GM19238 (cell line): ENCODE measurements at regions not wholly inside any gene's neighbourhood (a gene's known extent, or its start where the extent isn't known, plus 50 kb on each side); places are given as distances from the start of the nearest gene placed in this dataset.

Experiments
- DNase-seq: peaks from one replicate; pipeline ENCODE4 v3.0.0; 2011; ENCODE audit warnings: low spot score; ENCODE audit not compliant: insufficient read length

DNA sequence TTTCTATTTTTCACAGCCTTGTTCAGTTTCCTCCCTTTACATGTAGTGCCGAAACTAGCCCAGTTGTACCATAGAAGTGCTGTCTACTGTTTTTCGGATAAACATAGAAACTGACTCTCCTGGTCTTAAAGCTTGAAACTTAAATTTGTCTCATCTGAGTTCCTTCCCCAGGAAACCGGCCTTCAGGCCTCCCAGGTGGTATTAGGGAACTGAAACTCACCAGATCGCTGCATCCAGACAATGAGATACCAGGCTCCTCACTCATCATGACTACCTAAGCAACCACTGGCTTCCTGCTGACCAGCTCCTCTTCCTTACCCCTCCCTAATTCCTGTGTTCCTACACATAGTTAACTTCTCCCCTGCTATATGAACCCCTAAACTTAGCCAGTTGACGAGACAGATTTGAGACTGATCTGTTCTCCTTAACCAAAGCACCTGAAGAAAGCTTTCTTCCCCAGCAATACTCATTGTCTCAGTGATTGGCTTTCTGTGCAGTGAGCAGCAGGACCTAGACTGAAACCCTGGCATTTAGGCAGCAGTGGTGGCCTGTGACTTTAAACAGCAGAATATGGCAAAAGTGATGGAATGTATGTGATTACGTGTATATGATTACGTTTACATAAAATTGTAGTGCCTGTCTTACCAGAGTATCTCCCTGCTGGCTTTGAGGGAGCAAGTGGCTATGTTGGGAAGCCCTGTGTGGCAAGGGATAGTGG lies 959.1 kb upstream of the LCORL start:
- DNase-seq, result no peak

DNA sequence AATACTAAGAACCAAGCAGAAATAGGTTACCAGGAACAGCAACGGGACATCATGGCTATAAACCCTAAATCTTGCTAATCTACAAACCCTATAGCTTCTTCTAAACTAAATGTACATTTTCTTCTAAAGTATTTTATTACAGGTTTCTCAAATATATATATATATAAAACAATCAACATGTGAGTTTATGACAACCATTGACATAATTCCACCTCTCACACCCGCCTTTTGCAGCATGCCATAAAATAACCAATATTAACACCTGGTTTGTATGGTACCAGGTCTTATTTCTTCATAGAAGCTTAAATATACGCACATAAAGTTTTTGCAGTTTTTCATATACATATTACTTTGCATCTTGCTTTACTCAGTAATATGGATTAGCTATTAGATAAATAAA lies 955.3 kb upstream of the LCORL start:
- DNase-seq, result no peak

- DNase-seq, result no peak
These were observed 954.6 kb upstream of the LCORL start for GRCh38 chr4:18975916-18976808.

DNA sequence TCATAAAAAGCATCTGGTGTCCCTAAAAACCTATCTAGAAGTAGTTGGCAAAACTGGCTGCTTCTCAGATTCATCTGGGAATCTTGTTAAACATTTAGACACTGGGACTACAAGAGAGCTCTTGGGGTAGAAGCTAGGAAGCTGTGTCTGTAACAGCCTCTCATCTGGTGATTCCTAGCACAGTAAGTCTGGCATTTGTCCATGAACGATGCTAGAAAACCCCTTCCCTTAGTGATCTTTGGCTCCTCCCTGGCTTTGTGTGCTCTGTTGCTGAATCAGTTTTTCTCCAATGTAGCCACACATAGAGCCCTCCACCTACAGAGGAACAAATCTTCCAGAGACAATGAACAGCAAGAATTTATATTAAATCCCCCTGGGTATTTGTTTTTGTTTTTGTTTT lies 951.7 kb upstream of the LCORL start:
- no peak for DNase-seq

- DNase-seq, result no peak
These were observed 940.3 kb upstream of the LCORL start for GRCh38 chr4:18961879-18962278.

DNA sequence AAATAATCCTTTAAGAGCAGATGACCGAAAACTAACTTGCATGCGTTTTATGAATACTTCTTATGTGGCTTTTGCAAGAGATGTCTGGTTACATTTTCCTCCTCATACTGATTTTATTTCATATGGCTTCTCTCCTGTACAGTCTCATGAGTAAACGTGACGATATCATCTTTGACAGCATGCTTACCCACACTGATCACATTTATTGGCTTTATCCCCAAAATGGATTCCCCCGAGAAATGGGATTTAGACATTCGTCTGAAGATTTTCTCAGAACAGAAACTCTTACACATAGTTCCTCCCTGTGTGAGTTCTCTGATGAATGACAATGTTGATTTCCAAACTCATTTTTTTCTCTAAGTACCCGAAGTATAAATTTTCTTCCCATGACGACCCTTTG lies 939.7 kb upstream of the LCORL start:
- no peak for DNase-seq

- DNase-seq, result no peak
These were observed 936.2 kb upstream of the LCORL start for GRCh38 chr4:18957716-18958115.

DNA sequence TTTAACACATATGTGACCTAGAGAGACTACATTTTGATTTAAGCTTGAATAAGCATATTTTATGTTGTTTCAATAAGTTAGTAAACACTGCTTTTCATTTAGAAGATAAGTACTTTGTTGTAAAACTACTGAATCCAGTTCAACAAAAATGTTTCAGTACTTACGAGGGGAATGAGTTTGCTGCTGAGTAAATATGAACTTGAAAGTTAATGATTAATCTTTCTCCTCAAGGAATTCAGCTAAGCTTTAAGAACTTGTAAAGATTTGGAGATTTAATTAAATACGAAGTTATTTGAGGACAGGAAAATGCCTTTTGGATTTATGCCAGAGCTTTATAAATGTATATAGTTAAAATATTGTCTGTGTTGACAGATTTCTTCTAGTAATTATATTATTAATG lies 933.0 kb upstream of the LCORL start:
- no peak for DNase-seq

DNA sequence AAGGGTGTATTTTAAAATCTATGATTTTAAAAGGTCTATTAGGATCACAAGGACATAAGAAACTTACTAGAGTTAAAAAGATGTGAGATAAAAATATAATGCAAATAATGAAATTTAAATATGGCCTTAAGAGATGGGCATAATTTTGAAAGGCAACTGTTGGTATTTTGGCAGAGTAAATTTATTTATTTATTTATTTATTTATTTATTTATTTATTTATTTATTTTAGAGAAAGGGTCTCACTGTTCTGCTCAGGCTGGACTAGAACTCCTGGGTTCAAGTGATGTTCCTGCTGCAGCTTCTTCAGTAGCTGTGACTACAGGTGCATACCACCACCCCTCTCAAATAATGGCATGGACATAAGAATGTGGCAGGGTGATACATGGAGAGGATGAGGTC lies 932.1 kb upstream of the LCORL start:
- DNase-seq, result no peak

GRCh38 chr4:18945464-18945863 lies 923.9 kb upstream of the LCORL start:
- DNase-seq, result no peak

- DNase-seq, result no peak
These were observed 921.3 kb upstream of the LCORL start for GRCh38 chr4:18942874-18943273.

GRCh38 chr4:18938343-18939099 lies 917.0 kb upstream of the LCORL start:
- no peak for DNase-seq

DNA sequence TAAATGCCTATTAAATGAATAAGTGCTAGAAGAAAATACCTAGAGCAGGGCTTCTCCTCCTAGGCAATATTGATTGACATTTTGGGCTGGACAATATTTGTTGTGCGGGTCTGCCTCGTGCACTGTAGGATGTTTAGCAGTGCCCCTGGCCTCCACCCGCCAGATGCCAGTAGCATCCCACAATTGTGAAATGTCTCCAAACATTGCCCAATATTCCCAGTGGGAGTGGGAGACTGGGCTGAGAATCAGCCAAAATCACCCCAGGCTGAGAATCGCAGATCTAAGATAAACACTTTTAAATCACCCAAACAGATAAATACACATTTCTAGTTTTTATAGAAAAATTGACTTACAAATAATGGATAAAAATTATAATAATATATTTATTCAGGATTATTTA lies 916.2 kb upstream of the LCORL start:
- DNase-seq, result no peak

GRCh38 chr4:18937080-18937479 lies 915.5 kb upstream of the LCORL start:
- no peak for DNase-seq

- no peak for DNase-seq
These were observed 914.2 kb upstream of the LCORL start for GRCh38 chr4:18935659-18936345.

DNA sequence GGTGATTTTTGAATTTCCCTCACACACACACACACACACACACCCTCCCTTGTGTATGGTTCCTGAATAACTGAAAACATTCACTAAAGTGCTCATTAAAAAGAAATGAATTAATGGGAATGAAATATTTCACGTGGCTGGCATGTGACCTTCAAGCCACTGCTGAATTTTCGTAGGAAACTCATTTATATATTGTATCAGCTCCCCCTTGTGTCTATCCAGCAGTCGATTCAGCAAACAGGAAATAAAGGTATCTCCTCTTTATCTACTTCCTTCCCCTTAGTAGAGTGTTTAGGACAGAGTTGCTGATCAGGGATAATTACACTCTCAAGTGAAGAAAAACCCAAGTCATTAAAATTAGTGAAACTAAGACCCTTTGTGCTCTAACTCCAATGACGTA lies 912.6 kb upstream of the LCORL start:
- no peak for DNase-seq

- DNase-seq, result no peak
These were observed 911.3 kb upstream of the LCORL start for GRCh38 chr4:18932730-18933339.

DNA sequence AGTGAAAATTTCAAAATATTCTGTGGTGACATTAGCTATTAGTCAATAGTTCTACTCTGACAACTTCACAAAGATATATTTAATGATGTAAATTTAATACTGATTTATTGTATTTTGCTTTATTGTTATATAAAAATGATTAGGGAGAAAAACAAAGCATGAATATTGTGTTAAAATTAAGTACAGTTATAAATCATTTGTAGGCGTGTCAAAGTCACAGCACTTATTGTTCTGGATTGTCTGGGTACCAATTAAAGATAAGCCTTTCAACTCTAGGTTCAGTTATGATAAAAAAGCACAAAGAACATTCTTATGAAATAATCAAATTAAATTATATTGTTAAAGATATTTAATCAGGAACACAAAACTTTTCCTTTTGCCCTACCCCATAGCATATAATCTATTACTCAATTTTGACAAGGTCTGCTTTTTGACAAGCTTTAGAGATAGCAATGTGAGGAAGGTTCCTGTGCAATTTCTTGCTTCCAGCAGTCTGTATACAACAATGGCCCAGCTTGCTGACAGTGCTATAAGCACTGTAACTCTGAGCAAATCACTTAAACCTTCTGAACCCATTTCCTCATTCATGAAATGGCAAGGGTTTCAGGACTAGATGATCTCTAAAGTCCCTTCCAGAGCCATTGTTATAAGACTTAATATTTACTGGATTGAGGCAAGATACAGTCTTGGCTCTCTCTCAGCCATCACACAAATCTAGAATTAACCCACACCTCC lies 910.3 kb upstream of the LCORL start:
- DNase-seq, result no peak

- no peak for DNase-seq
These were observed 908.9 kb upstream of the LCORL start for GRCh38 chr4:18930487-18930886.

- no peak for DNase-seq
These were observed 902.1 kb upstream of the LCORL start for GRCh38 chr4:18923496-18924161.
